ENCODE measurements at regions not wholly inside any gene's neighbourhood (a gene's known extent, or its start where the extent isn't known, plus 50 kb on each side); places are given as distances from the start of the nearest gene placed in this dataset.

- no peak for TF ChIP-seq CTCF (IDR thresholded peaks at IDR 0.05)
- Histone ChIP-seq H3K9me3 (no peaks in the 10 kb centered on the region), H3K4me1 (no peaks in the 10 kb centered on the region), H3K4me3 (no peak overlapping the region), H3K27ac (no peak overlapping the region), H3K27me3 (no peaks in the 10 kb centered on the region), H3K36me3 (no peaks in the 10 kb centered on the region)
- DNase-seq (ENCODE audit: low spot score in 2 of 2), result no peak
- intact Hi-C loops (cut with DNase I), result no loop called here
These were observed 89.3 kb upstream of the SDK2 start for GRCh38 chr17:73733517-73733916.

- H3K36me3 ChIP-seq, result no peaks in the 10 kb centered on the region
- no peak for DNase-seq (ENCODE audit: low spot score in 2 of 2)
- H3K27me3 ChIP-seq, result no peaks in the 10 kb centered on the region
- no peaks in the 10 kb centered on the region for H3K9me3 ChIP-seq
- H3K4me3 ChIP-seq, result no peak overlapping the region
- no peak overlapping the region for H3K27ac ChIP-seq
- H3K4me1 ChIP-seq, result no peaks in the 10 kb centered on the region
- intact Hi-C loops (cut with DNase I), result no loop called here
- no peak for TF ChIP-seq CTCF (IDR thresholded peaks at IDR 0.05)
These were observed 91.0 kb upstream of the SDK2 start for GRCh38 chr17:73735245-73735644.

GRCh38 chr17:73738751-73739575 is 94.7 kb upstream of the SDK2 start:
- no peak overlapping the region for H3K27ac ChIP-seq
- intact Hi-C loops (cut with DNase I), result no loop called here
- H3K27me3 ChIP-seq, result no peaks in the 10 kb centered on the region
- TF ChIP-seq CTCF (IDR thresholded peaks at IDR 0.05), result no peak
- no peaks in the 10 kb centered on the region for H3K9me3 ChIP-seq
- no peak overlapping the region for H3K4me3 ChIP-seq
- DNase-seq (ENCODE audit: low spot score in 2 of 2), result no peak
- no peaks in the 10 kb centered on the region for H3K36me3 ChIP-seq
- H3K4me1 ChIP-seq, result no peaks in the 10 kb centered on the region

- Histone ChIP-seq H3K9me3 (no peaks in the 10 kb centered on the region), H3K36me3 (no peaks in the 10 kb centered on the region), H3K27ac (no peak overlapping the region), H3K27me3 (peaks cover 2% of the 10 kb centered on the region), H3K4me3 (no peak overlapping the region), H3K4me1 (no peaks in the 10 kb centered on the region)
- no peak for DNase-seq (ENCODE audit: low spot score in 2 of 2)
- TF ChIP-seq CTCF (IDR thresholded peaks at IDR 0.05), result no peak
- intact Hi-C loops (cut with DNase I), result no loop called here
These were observed 96.1 kb upstream of the SDK2 start for GRCh38 chr17:73740370-73740769.

GRCh38 chr17:73742948-73743381 is 98.7 kb upstream of the SDK2 start:
- Histone ChIP-seq H3K27ac (no peak overlapping the region), H3K4me3 (no peak overlapping the region), H3K27me3 (peaks cover 4% of the 10 kb centered on the region), H3K4me1 (no peaks in the 10 kb centered on the region), H3K36me3 (no peaks in the 10 kb centered on the region), H3K9me3 (no peaks in the 10 kb centered on the region)
- no peak for TF ChIP-seq CTCF (IDR thresholded peaks at IDR 0.05)
- no peak for DNase-seq (ENCODE audit: low spot score in 2 of 2)
- intact Hi-C loops (cut with DNase I), result no loop called here
